ENCODE measurements at regions not wholly inside any gene's neighbourhood (a gene's known extent, or its start where the extent isn't known, plus 50 kb on each side); places are given as distances from the start of the nearest gene placed in this dataset.

DNA sequence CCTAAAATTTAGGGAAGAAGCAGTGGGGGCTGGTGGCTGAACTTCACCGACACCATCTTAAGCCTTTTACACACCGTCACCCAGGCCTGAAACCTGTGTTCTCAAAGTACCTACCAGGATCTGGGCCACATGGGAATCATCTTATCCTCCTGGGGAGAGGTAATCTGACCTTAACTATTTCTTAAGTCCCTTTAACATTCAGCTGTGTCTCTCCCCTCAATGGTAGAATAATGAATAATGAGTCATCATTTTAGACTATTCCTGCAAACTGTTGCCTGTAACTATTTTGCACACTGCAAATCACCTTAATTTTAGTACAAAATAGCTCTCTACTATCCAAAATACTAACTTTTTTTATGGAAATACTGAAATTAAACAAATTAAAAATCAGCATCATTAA lies 149.4 kb upstream of the KLF7 start:
- H3K79me2 ChIP-seq (ENCODE audit: low read length): no peaks in the 10 kb centered on the region
- H3K9me3 ChIP-seq (ENCODE audit: low read length): no peaks in the 10 kb centered on the region
- H2AFZ ChIP-seq (ENCODE audit: low read length): peak overlapping the region; percentile 29
- peak overlapping the region; percentile 65 for H3K27ac ChIP-seq (ENCODE audit: low read length)
- no peaks in the 10 kb centered on the region for H4K20me1 ChIP-seq (ENCODE audit: insufficient read depth, low read depth, low read length)
- peak; percentile 92 for DNase-seq
- H3K4me2 ChIP-seq (ENCODE audit: low read depth, low read length, poor library complexity, severe bottlenecking): peak overlapping the region; percentile 54
- H3K9me2 ChIP-seq (replicated peaks; ENCODE audit: insufficient read depth, low read length): no peaks in the 10 kb centered on the region
- no peak overlapping the region for H3K9ac ChIP-seq (ENCODE audit: low read length)
- H3K4me1 ChIP-seq (ENCODE audit: low read length): peaks cover 35% of the 10 kb centered on the region
- no peaks in the 10 kb centered on the region for H3K27me3 ChIP-seq (ENCODE audit: low read length)
- no peaks in the 10 kb centered on the region for H3K36me3 ChIP-seq (ENCODE audit: insufficient read depth, low read length)
- H3K4me3 ChIP-seq (ENCODE audit: low read length): peak overlapping the region; percentile 28; the same call in 1 of the 2 replicates

DNA sequence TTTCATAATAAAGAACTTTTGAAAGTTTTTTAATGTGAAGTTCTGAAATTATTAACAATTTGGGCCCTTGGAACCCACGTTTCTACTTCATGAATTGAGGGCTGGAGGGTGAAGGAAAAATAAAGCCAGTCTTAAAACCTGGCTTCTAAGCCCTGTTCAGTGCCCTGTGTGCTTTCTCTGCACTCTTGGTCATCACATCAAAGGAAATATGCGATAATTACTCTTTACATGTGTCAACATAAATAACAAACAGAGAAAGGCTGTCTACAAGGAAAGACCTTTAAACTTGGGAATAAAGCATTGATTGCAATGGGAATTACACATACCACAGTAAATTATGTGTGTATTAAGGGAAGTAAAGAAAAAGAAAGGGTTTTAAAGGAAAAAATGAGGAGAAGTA lies 150.7 kb upstream of the KLF7 start:
- Histone ChIP-seq H3K9ac (ENCODE audit: low read length) (no peak overlapping the region), H3K4me3 (ENCODE audit: low read length) (no peak overlapping the region), H3K4me1 (ENCODE audit: low read length) (peaks cover 38% of the 10 kb centered on the region), H3K36me3 (ENCODE audit: insufficient read depth, low read length) (no peaks in the 10 kb centered on the region), H3K9me3 (ENCODE audit: low read length) (no peaks in the 10 kb centered on the region), H3K9me2 (replicated peaks; ENCODE audit: insufficient read depth, low read length) (no peaks in the 10 kb centered on the region), H3K79me2 (ENCODE audit: low read length) (no peaks in the 10 kb centered on the region), H3K27me3 (ENCODE audit: low read length) (no peaks in the 10 kb centered on the region), H3K4me2 (ENCODE audit: low read depth, low read length, poor library complexity, severe bottlenecking) (no peak overlapping the region), H2AFZ (ENCODE audit: low read length) (no peak overlapping the region), H3K27ac (ENCODE audit: low read length) (no peak overlapping the region), H4K20me1 (ENCODE audit: insufficient read depth, low read depth, low read length) (no peaks in the 10 kb centered on the region)
- DNase-seq: no peak

DNA sequence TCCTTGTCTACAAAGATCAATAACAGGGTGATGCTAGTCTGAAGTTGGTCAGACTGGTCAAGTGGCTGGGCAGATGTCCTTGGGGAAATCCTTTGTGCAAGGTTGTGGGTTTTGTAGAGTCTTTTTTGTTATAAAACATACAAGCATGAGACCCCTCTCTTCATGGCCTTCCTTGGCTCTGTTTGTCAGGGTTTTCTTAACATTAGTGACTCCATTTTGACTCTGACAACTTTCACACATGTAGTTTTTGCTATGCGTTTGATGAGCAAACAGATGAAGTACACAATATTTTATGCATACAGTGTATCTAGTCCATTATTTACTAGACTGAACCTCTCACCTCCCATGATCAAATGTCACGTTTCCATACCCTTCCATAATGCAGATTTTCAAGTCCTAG lies 151.2 kb upstream of the KLF7 start:
- Histone ChIP-seq H3K9me3 (ENCODE audit: low read length) (no peaks in the 10 kb centered on the region), H3K4me1 (ENCODE audit: low read length) (peaks cover 41% of the 10 kb centered on the region), H3K9me2 (replicated peaks; ENCODE audit: insufficient read depth, low read length) (no peaks in the 10 kb centered on the region), H3K4me2 (ENCODE audit: low read depth, low read length, poor library complexity, severe bottlenecking) (no peak overlapping the region), H3K36me3 (ENCODE audit: insufficient read depth, low read length) (no peaks in the 10 kb centered on the region), H3K9ac (ENCODE audit: low read length) (no peak overlapping the region), H3K4me3 (ENCODE audit: low read length) (no peak overlapping the region), H4K20me1 (ENCODE audit: insufficient read depth, low read depth, low read length) (no peaks in the 10 kb centered on the region), H3K79me2 (ENCODE audit: low read length) (no peaks in the 10 kb centered on the region), H3K27ac (ENCODE audit: low read length) (no peak overlapping the region), H2AFZ (ENCODE audit: low read length) (no peak overlapping the region), H3K27me3 (ENCODE audit: low read length) (no peaks in the 10 kb centered on the region)
- DNase-seq: no peak

DNA sequence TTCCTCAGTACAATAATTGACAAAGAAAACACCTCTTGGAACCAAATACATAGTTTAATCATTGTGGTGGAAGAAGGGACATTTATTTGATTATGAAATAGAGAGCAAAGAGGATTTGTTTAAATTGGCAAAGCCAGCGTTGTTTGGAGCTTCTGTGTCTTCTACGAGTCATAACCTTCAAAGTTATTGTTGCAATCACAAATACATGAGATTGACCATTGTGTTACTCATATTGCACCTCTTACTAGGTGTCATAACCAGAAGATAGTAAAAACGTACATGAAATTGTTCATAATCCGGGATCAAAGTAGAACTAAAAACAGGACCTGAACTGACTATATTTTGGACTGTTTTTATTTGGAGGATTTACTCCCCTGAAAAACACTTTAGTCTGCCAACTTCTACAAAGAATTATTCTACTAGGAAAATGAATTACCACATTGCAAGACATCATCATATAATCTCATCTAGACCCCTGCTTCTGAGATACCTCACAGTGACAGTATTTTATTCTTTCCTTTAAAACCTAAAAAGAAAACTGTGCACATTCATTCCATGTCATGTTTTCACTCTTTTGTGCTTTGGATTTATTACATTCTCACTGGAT lies 151.7 kb upstream of the KLF7 start:
- H3K27me3 ChIP-seq (ENCODE audit: low read length): no peaks in the 10 kb centered on the region
- peaks cover 41% of the 10 kb centered on the region for H3K4me1 ChIP-seq (ENCODE audit: low read length)
- no peaks in the 10 kb centered on the region for H4K20me1 ChIP-seq (ENCODE audit: insufficient read depth, low read depth, low read length)
- no peak overlapping the region for H3K27ac ChIP-seq (ENCODE audit: low read length)
- no peak overlapping the region for H3K4me2 ChIP-seq (ENCODE audit: low read depth, low read length, poor library complexity, severe bottlenecking)
- no peak overlapping the region for H2AFZ ChIP-seq (ENCODE audit: low read length)
- H3K9me2 ChIP-seq (replicated peaks; ENCODE audit: insufficient read depth, low read length): no peaks in the 10 kb centered on the region
- H3K4me3 ChIP-seq (ENCODE audit: low read length): no peak overlapping the region
- DNase-seq: no peak
- H3K79me2 ChIP-seq (ENCODE audit: low read length): no peaks in the 10 kb centered on the region
- no peaks in the 10 kb centered on the region for H3K9me3 ChIP-seq (ENCODE audit: low read length)
- no peaks in the 10 kb centered on the region for H3K36me3 ChIP-seq (ENCODE audit: insufficient read depth, low read length)
- no peak overlapping the region for H3K9ac ChIP-seq (ENCODE audit: low read length)

DNA sequence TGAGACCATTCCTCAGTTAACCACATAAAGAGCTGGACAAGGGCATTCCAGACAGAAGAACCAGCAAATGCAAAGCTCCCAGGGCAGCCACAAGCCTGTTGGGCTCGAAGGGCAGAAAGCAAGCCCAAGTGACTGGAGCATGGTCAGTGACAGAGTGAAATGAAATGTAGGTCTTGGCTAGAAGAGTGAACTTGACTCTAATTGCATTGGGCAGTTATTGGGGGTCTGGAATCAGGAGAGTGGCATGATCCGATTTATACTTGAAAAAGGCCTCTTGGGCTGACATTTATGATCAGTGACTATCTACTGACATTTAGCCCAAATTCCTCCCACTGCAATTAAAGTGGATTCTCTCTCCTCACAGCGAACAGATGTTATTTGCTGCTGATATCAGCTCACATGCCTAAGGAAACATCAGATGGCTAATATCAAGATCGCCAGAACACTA lies 152.5 kb upstream of the KLF7 start:
- H3K9ac ChIP-seq (ENCODE audit: low read length): no peak overlapping the region
- no peaks in the 10 kb centered on the region for H3K9me3 ChIP-seq (ENCODE audit: low read length)
- H3K79me2 ChIP-seq (ENCODE audit: low read length): no peaks in the 10 kb centered on the region
- H4K20me1 ChIP-seq (ENCODE audit: insufficient read depth, low read depth, low read length): no peaks in the 10 kb centered on the region
- H3K27me3 ChIP-seq (ENCODE audit: low read length): no peaks in the 10 kb centered on the region
- no peak overlapping the region for H3K4me2 ChIP-seq (ENCODE audit: low read depth, low read length, poor library complexity, severe bottlenecking)
- no peaks in the 10 kb centered on the region for H3K9me2 ChIP-seq (replicated peaks; ENCODE audit: insufficient read depth, low read length)
- DNase-seq: no peak
- peaks cover 41% of the 10 kb centered on the region for H3K4me1 ChIP-seq (ENCODE audit: low read length)
- no peaks in the 10 kb centered on the region for H3K36me3 ChIP-seq (ENCODE audit: insufficient read depth, low read length)
- H3K27ac ChIP-seq (ENCODE audit: low read length): no peak overlapping the region
- no peak overlapping the region for H2AFZ ChIP-seq (ENCODE audit: low read length)
- no peak overlapping the region for H3K4me3 ChIP-seq (ENCODE audit: low read length)

DNA sequence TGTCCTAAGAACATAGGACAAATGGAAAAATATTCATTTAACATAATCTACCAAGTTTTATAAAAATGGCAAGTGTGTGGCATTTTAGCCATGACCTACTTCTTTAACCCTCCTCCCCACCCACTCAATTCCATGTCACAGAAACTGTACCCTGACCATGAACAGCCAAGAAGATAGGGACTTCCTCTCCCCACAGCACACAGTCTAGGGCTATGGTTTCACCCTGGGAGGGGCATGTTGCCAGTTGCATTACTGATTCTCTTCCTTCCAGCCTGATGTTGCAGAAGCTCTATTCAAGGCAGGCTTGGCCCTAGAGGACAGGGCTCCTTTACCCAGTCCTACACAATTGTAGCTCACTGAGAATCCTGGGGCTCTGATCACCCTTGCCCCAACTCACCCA lies 153.6 kb upstream of the KLF7 start:
- no peak for DNase-seq
- Histone ChIP-seq H3K27me3 (ENCODE audit: low read length) (no peaks in the 10 kb centered on the region), H3K9me2 (replicated peaks; ENCODE audit: insufficient read depth, low read length) (no peaks in the 10 kb centered on the region), H3K4me3 (ENCODE audit: low read length) (no peak overlapping the region), H3K36me3 (ENCODE audit: insufficient read depth, low read length) (no peaks in the 10 kb centered on the region), H3K79me2 (ENCODE audit: low read length) (no peaks in the 10 kb centered on the region), H3K9me3 (ENCODE audit: low read length) (no peaks in the 10 kb centered on the region), H3K27ac (ENCODE audit: low read length) (no peak overlapping the region), H3K4me1 (ENCODE audit: low read length) (peaks cover 39% of the 10 kb centered on the region), H4K20me1 (ENCODE audit: insufficient read depth, low read depth, low read length) (no peaks in the 10 kb centered on the region), H2AFZ (ENCODE audit: low read length) (no peak overlapping the region), H3K9ac (ENCODE audit: low read length) (no peak overlapping the region), H3K4me2 (ENCODE audit: low read depth, low read length, poor library complexity, severe bottlenecking) (no peak overlapping the region)

DNA sequence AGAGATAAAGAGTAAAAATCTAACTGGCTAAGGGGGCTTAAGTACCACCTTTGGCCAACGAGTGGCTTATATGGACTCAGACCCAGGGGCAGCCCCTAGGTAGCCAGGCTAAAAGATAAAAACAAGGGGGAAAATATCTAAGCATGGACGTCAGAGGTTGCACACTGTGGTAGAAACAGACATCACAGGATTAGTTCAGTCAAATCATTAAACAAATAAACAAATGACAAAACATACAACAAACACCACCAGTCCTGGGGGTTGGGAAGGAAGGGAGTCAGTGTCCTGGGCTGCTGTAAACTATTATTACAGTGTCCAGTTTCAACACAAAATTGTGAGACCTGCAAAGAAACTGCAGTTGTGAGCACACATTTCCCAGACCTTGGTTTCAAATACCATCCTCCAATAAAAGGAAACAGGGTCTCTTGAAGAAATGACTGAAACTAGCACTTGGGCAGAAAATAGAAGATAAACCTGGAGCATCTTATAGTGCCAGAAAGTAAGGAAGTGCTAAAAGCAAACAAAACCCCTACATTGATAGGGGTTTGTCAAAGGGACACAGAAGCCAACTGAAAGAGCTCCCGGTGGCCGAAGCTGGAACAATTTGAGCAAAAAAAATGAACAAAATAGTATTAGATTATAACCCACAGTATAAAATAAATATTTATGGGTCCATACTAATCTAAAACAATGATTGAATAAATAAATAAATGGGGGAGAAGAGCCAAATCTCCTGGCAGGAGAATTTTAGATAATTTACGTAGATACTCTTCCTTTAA lies 154.8 kb upstream of the KLF7 start:
- no peak for DNase-seq
- H3K9ac ChIP-seq (ENCODE audit: low read length): no peak overlapping the region
- H3K36me3 ChIP-seq (ENCODE audit: insufficient read depth, low read length): no peaks in the 10 kb centered on the region

DNA sequence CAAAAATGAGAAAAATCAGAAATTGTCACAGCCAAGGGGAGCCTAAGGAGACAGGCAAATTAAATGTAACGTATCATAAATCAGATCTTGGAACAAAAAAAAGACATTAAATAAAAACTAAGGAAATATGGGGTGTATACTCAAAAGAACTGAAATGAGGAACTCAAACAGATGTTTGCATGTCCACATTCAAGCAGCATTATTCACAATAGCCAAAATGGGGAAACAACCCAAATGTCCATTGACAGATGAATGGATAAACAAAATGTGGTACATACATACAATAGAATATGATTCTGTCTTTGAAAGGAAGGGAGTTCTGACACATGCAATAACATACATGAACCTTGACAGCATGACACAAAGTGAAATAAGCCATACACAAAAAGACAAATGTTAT lies 155.8 kb upstream of the KLF7 start:
- DNase-seq: no peak
- Histone ChIP-seq H3K9me3 (ENCODE audit: low read length) (no peaks in the 10 kb centered on the region), H2AFZ (ENCODE audit: low read length) (no peak overlapping the region), H3K36me3 (ENCODE audit: insufficient read depth, low read length) (no peaks in the 10 kb centered on the region), H3K4me3 (ENCODE audit: low read length) (no peak overlapping the region), H3K9me2 (replicated peaks; ENCODE audit: insufficient read depth, low read length) (no peaks in the 10 kb centered on the region), H3K27ac (ENCODE audit: low read length) (no peak overlapping the region), H3K4me1 (ENCODE audit: low read length) (peaks cover 17% of the 10 kb centered on the region), H4K20me1 (ENCODE audit: insufficient read depth, low read depth, low read length) (no peaks in the 10 kb centered on the region), H3K9ac (ENCODE audit: low read length) (no peak overlapping the region), H3K4me2 (ENCODE audit: low read depth, low read length, poor library complexity, severe bottlenecking) (no peak overlapping the region), H3K79me2 (ENCODE audit: low read length) (no peaks in the 10 kb centered on the region), H3K27me3 (ENCODE audit: low read length) (no peaks in the 10 kb centered on the region)

More for the DNA sequence above, 154.8 kb upstream of the KLF7 start:
- peaks cover 27% of the 10 kb centered on the region for H3K4me1 ChIP-seq (ENCODE audit: low read length)
- no peaks in the 10 kb centered on the region for H3K79me2 ChIP-seq (ENCODE audit: low read length)
- H3K9me2 ChIP-seq (replicated peaks; ENCODE audit: insufficient read depth, low read length): no peaks in the 10 kb centered on the region
- H4K20me1 ChIP-seq (ENCODE audit: insufficient read depth, low read depth, low read length): no peaks in the 10 kb centered on the region
- no peak overlapping the region for H2AFZ ChIP-seq (ENCODE audit: low read length)
- no peaks in the 10 kb centered on the region for H3K9me3 ChIP-seq (ENCODE audit: low read length)
- no peaks in the 10 kb centered on the region for H3K27me3 ChIP-seq (ENCODE audit: low read length)
- no peak overlapping the region for H3K4me3 ChIP-seq (ENCODE audit: low read length)
- H3K4me2 ChIP-seq (ENCODE audit: low read depth, low read length, poor library complexity, severe bottlenecking): no peak overlapping the region
- no peak overlapping the region for H3K27ac ChIP-seq (ENCODE audit: low read length)
